ENCODE measurements at regions not wholly inside any gene's neighbourhood (a gene's known extent, or its start where the extent isn't known, plus 50 kb on each side); places are given as distances from the start of the nearest gene placed in this dataset.

- no peaks in the 10 kb centered on the region for H3K9me3 ChIP-seq (ENCODE audit: low read depth)
- TF ChIP-seq EZH2 (IDR thresholded peaks at IDR 0.05; ENCODE audit: insufficient read depth, poor library complexity, severe bottlenecking) (no peak), EZH2phosphoT487 (IDR thresholded peaks at IDR 0.05; ENCODE audit: insufficient read depth, low read depth) (no peak)
- no peaks in the 10 kb centered on the region for H3K79me2 ChIP-seq (ENCODE audit: insufficient read depth)
- H3F3A ChIP-seq (ENCODE audit: insufficient read depth) = no peaks in the 10 kb centered on the region
- H3K4me1 ChIP-seq (ENCODE audit: insufficient read depth) = no peaks in the 10 kb centered on the region
- H3K9ac ChIP-seq = no peak overlapping the region
- no peak overlapping the region for H3K27ac ChIP-seq
- no peaks in the 10 kb centered on the region for H4K20me1 ChIP-seq (ENCODE audit: insufficient read depth)
- no peak for DNase-seq
- H3K36me3 ChIP-seq (ENCODE audit: low read depth) = no peaks in the 10 kb centered on the region
- H2AFZ ChIP-seq = no peak overlapping the region
- no peaks in the 10 kb centered on the region for H3K27me3 ChIP-seq (replicated peaks; ENCODE audit: insufficient read depth)
- H3K9me2 ChIP-seq (ENCODE audit: insufficient read depth) = no peaks in the 10 kb centered on the region
- WGBS, 2 experiments (ENCODE audit: low coverage in 1 of 2, low lambda C conversion rate in 2 of 2, missing lambda C conversion rate in 2 of 2) = 7 to 14% methylated on average over 6 of the region's 6 CpGs
- in situ Hi-C loops (cut with MboI) = no loop called here
- no peak overlapping the region for H3K4me2 ChIP-seq (ENCODE audit: unreplicated experiment)
- H3K4me3 ChIP-seq = no peak overlapping the region
Measured at GRCh38 chr7:118029826-118030422, 154.0 kb upstream of the LSM8 start.

- H2AFZ ChIP-seq = no peak overlapping the region
- no peaks in the 10 kb centered on the region for H3K79me2 ChIP-seq (ENCODE audit: insufficient read depth)
- no peaks in the 10 kb centered on the region for H3K4me1 ChIP-seq (ENCODE audit: insufficient read depth)
- no peak overlapping the region for H3K4me2 ChIP-seq (ENCODE audit: unreplicated experiment)
- H3K9me3 ChIP-seq (ENCODE audit: low read depth) = no peaks in the 10 kb centered on the region
- H4K20me1 ChIP-seq (ENCODE audit: insufficient read depth) = no peaks in the 10 kb centered on the region
- no peaks in the 10 kb centered on the region for H3F3A ChIP-seq (ENCODE audit: insufficient read depth)
- no peak overlapping the region for H3K27ac ChIP-seq
- no peak for DNase-seq
- H3K27me3 ChIP-seq (replicated peaks; ENCODE audit: insufficient read depth) = no peaks in the 10 kb centered on the region
- no peak overlapping the region for H3K9ac ChIP-seq
- in situ Hi-C loops (cut with MboI) = no loop called here
- H3K4me3 ChIP-seq = no peak overlapping the region
- no peaks in the 10 kb centered on the region for H3K36me3 ChIP-seq (ENCODE audit: low read depth)
- WGBS, 2 experiments (ENCODE audit: low coverage in 1 of 2, low lambda C conversion rate in 2 of 2, missing lambda C conversion rate in 2 of 2) = 0% methylated on average over 1 of the region's 1 CpG
- TF ChIP-seq EZH2 (IDR thresholded peaks at IDR 0.05; ENCODE audit: insufficient read depth, poor library complexity, severe bottlenecking) (no peak), EZH2phosphoT487 (IDR thresholded peaks at IDR 0.05; ENCODE audit: insufficient read depth, low read depth) (no peak)
- no peaks in the 10 kb centered on the region for H3K9me2 ChIP-seq (ENCODE audit: insufficient read depth)
Measured at GRCh38 chr7:118033273-118033672, 150.7 kb upstream of the LSM8 start.

- Histone ChIP-seq H3K4me3 (no peak overlapping the region), H2AFZ (no peak overlapping the region), H3K9me3 (ENCODE audit: low read depth) (no peaks in the 10 kb centered on the region), H3K27ac (no peak overlapping the region), H3F3A (ENCODE audit: insufficient read depth) (no peaks in the 10 kb centered on the region), H3K79me2 (ENCODE audit: insufficient read depth) (no peaks in the 10 kb centered on the region), H3K27me3 (replicated peaks; ENCODE audit: insufficient read depth) (no peaks in the 10 kb centered on the region), H3K4me1 (ENCODE audit: insufficient read depth) (no peaks in the 10 kb centered on the region), H3K9ac (no peak overlapping the region), H4K20me1 (ENCODE audit: insufficient read depth) (no peaks in the 10 kb centered on the region), H3K9me2 (ENCODE audit: insufficient read depth) (no peaks in the 10 kb centered on the region), H3K4me2 (ENCODE audit: unreplicated experiment) (no peak overlapping the region), H3K36me3 (ENCODE audit: low read depth) (no peaks in the 10 kb centered on the region)
- no peak for TF ChIP-seq EZH2phosphoT487 (IDR thresholded peaks at IDR 0.05; ENCODE audit: insufficient read depth, low read depth)
- no peak for TF ChIP-seq EZH2 (IDR thresholded peaks at IDR 0.05; ENCODE audit: insufficient read depth, poor library complexity, severe bottlenecking)
- no peak for DNase-seq
- in situ Hi-C loops (cut with MboI) = no loop called here
Measured at GRCh38 chr7:118039963-118040489, 143.9 kb upstream of the LSM8 start.

GRCh38 chr7:118040562-118040961 is 143.4 kb upstream of the LSM8 start:
- Histone ChIP-seq H3K4me2 (ENCODE audit: unreplicated experiment) (no peak overlapping the region), H3K36me3 (ENCODE audit: low read depth) (no peaks in the 10 kb centered on the region), H2AFZ (no peak overlapping the region), H3F3A (ENCODE audit: insufficient read depth) (no peaks in the 10 kb centered on the region), H3K9me3 (ENCODE audit: low read depth) (no peaks in the 10 kb centered on the region), H3K4me3 (no peak overlapping the region), H3K4me1 (ENCODE audit: insufficient read depth) (no peaks in the 10 kb centered on the region), H3K9me2 (ENCODE audit: insufficient read depth) (no peaks in the 10 kb centered on the region), H3K27ac (no peak overlapping the region), H3K27me3 (replicated peaks; ENCODE audit: insufficient read depth) (no peaks in the 10 kb centered on the region), H4K20me1 (ENCODE audit: insufficient read depth) (no peaks in the 10 kb centered on the region), H3K9ac (no peak overlapping the region), H3K79me2 (ENCODE audit: insufficient read depth) (no peaks in the 10 kb centered on the region)
- in situ Hi-C loops (cut with MboI) = no loop called here
- WGBS, 2 experiments (ENCODE audit: low coverage in 1 of 2, low lambda C conversion rate in 2 of 2, missing lambda C conversion rate in 2 of 2) = 7 to 12% methylated on average over 2 of the region's 2 CpGs
- no peak for TF ChIP-seq EZH2 (IDR thresholded peaks at IDR 0.05; ENCODE audit: insufficient read depth, poor library complexity, severe bottlenecking)
- no peak for DNase-seq

Measured in GM23248 (cell line).